HG03103 (cell line): ENCODE measurements at regions not wholly inside any gene's neighbourhood (a gene's known extent, or its start where the extent isn't known, plus 50 kb on each side); places are given as distances from the start of the nearest gene placed in this dataset.
"Not testable (repeated sequence)": the region's sequence is repeated elsewhere in the genome, so short reads cannot be mapped to it uniquely, and the experiment has no call there.

Source experiments
- ATAC-seq: cut with Tn5 transposase; IDR thresholded peaks from one replicate; pipeline ENCODE4 v1.9.1; 2021; ENCODE audit warnings: low read depth; ENCODE audit not compliant: unreplicated experiment

GRCh38 chr1:172912765-172913260 is 137.9 kb downstream of the TNFSF18 start:
- no peak for ATAC-seq

- ATAC-seq, result no peak
These were observed 136.1 kb downstream of the TNFSF18 start for GRCh38 chr1:172914501-172915144.

- no peak for ATAC-seq
These were observed 135.5 kb downstream of the TNFSF18 start for GRCh38 chr1:172915271-172915670.

GRCh38 chr1:172916116-172916515 is 134.6 kb downstream of the TNFSF18 start:
- ATAC-seq, result no peak

- ATAC-seq, result no peak
These were observed 132.8 kb downstream of the TNFSF18 start for GRCh38 chr1:172917972-172918371.

GRCh38 chr1:172918478-172918877 is 132.3 kb downstream of the TNFSF18 start:
- no peak for ATAC-seq

- ATAC-seq, result no peak
These were observed 124.7 kb downstream of the TNFSF18 start for GRCh38 chr1:172926070-172926469.

- no peak for ATAC-seq
These were observed 122.3 kb downstream of the TNFSF18 start for GRCh38 chr1:172928412-172928811.

- no peak for ATAC-seq
These were observed 121.7 kb downstream of the TNFSF18 start for GRCh38 chr1:172929006-172929405.

- no peak for ATAC-seq
These were observed 120.6 kb downstream of the TNFSF18 start for GRCh38 chr1:172930142-172930541.

- no peak for ATAC-seq
These were observed 119.4 kb downstream of the TNFSF18 start for GRCh38 chr1:172931340-172931739.

- no peak for ATAC-seq
These were observed 119.0 kb downstream of the TNFSF18 start for GRCh38 chr1:172931761-172932160.

- no peak for ATAC-seq
These were observed 117.8 kb downstream of the TNFSF18 start for GRCh38 chr1:172932981-172933380.

GRCh38 chr1:172934417-172934762 is 116.4 kb downstream of the TNFSF18 start:
- ATAC-seq, result no peak

- ATAC-seq, result no peak
These were observed 115.6 kb downstream of the TNFSF18 start for GRCh38 chr1:172935062-172935592.

- ATAC-seq, result no peak
These were observed 114.6 kb downstream of the TNFSF18 start for GRCh38 chr1:172936088-172936645.

- ATAC-seq, result no peak
These were observed 112.1 kb downstream of the TNFSF18 start for GRCh38 chr1:172938681-172939080.

- ATAC-seq, result no peak
These were observed 111.3 kb downstream of the TNFSF18 start for GRCh38 chr1:172939475-172939874.

- no peak for ATAC-seq
These were observed 110.4 kb downstream of the TNFSF18 start for GRCh38 chr1:172940174-172940855.

GRCh38 chr1:172941471-172941870 is 109.3 kb downstream of the TNFSF18 start:
- no peak for ATAC-seq

GRCh38 chr1:172941945-172942344 is 108.8 kb downstream of the TNFSF18 start:
- ATAC-seq, result no peak

GRCh38 chr1:172943138-172943537 is 107.6 kb downstream of the TNFSF18 start:
- not testable (repeated sequence) for ATAC-seq
